ENCODE measurements at regions not wholly inside any gene's neighbourhood (a gene's known extent, or its start where the extent isn't known, plus 50 kb on each side); places are given as distances from the start of the nearest gene placed in this dataset.
"Not testable (repeated sequence)": the region's sequence is repeated elsewhere in the genome, so short reads cannot be mapped to it uniquely, and the experiment has no call there.

GRCh38 chr1:99551812-99552614, 93.9 kb upstream of the PALMD start:
- no peak for DNase-seq (ENCODE audit: insufficient read length, low spot score)
- FAIRE-seq: no peak
- no peak for TF ChIP-seq POLR2A (IDR thresholded peaks at IDR 0.05; ENCODE audit: low read depth, low read length)

- DNase-seq (ENCODE audit: insufficient read length, low spot score): no peak
- no peak for FAIRE-seq
- no peak for TF ChIP-seq POLR2A (IDR thresholded peaks at IDR 0.05; ENCODE audit: low read depth, low read length)
Measured at GRCh38 chr1:99553301-99553700, 92.6 kb upstream of the PALMD start.

GRCh38 chr1:99553819-99554218, 92.1 kb upstream of the PALMD start:
- peak; percentile 52 for FAIRE-seq
- DNase-seq (ENCODE audit: insufficient read length, low spot score): not testable (repeated sequence)

- FAIRE-seq: no peak
- TF ChIP-seq POLR2A (IDR thresholded peaks at IDR 0.05; ENCODE audit: low read depth, low read length): no peak
- no peak for DNase-seq (ENCODE audit: insufficient read length, low spot score)
Measured at GRCh38 chr1:99554727-99555126, 91.2 kb upstream of the PALMD start.

- peak; percentile 11 for DNase-seq (ENCODE audit: insufficient read length, low spot score)
- TF ChIP-seq POLR2A (IDR thresholded peaks at IDR 0.05; ENCODE audit: low read depth, low read length): no peak
- FAIRE-seq: peak; percentile 90
Measured at GRCh38 chr1:99557546-99558202, 88.2 kb upstream of the PALMD start.

- TF ChIP-seq POLR2A (IDR thresholded peaks at IDR 0.05; ENCODE audit: low read depth, low read length): no peak
- DNase-seq (ENCODE audit: insufficient read length, low spot score): no peak
- no peak for FAIRE-seq
Measured at GRCh38 chr1:99559166-99559565, 86.7 kb upstream of the PALMD start.

GRCh38 chr1:99560207-99561040, 85.5 kb upstream of the PALMD start:
- FAIRE-seq (peak; percentile 67), DNase-seq (ENCODE audit: insufficient read length, low spot score) (no peak)

GRCh38 chr1:99561952-99562351, 84.0 kb upstream of the PALMD start:
- DNase-seq (ENCODE audit: insufficient read length, low spot score) (no peak), FAIRE-seq (no peak)
- TF ChIP-seq POLR2A (IDR thresholded peaks at IDR 0.05; ENCODE audit: low read depth, low read length): no peak

More at GRCh38 chr1:99560207-99561040, 85.5 kb upstream of the PALMD start:
- TF ChIP-seq POLR2A (IDR thresholded peaks at IDR 0.05; ENCODE audit: low read depth, low read length): no peak

GRCh38 chr1:99565606-99566289, 80.2 kb upstream of the PALMD start:
- TF ChIP-seq POLR2A (IDR thresholded peaks at IDR 0.05; ENCODE audit: low read depth, low read length): no peak
- DNase-seq (ENCODE audit: insufficient read length, low spot score): no peak
- FAIRE-seq: peak; percentile 43

- TF ChIP-seq POLR2A (IDR thresholded peaks at IDR 0.05; ENCODE audit: low read depth, low read length): no peak
- DNase-seq (ENCODE audit: insufficient read length, low spot score) (no peak), FAIRE-seq (no peak)
Measured at GRCh38 chr1:99566290-99567021, 79.5 kb upstream of the PALMD start.

GRCh38 chr1:99570486-99571089, 75.3 kb upstream of the PALMD start:
- DNase-seq (ENCODE audit: insufficient read length, low spot score) (no peak), FAIRE-seq (peak; percentile 88)
- no peak for TF ChIP-seq POLR2A (IDR thresholded peaks at IDR 0.05; ENCODE audit: low read depth, low read length)

- TF ChIP-seq POLR2A (IDR thresholded peaks at IDR 0.05; ENCODE audit: low read depth, low read length): no peak
- FAIRE-seq (no peak), DNase-seq (ENCODE audit: insufficient read length, low spot score) (no peak)
Measured at GRCh38 chr1:99571092-99571734, 74.7 kb upstream of the PALMD start.
